Fibroblast of gingiva (primary cell): ENCODE measurements at regions not wholly inside any gene's neighbourhood (a gene's known extent, or its start where the extent isn't known, plus 50 kb on each side); places are given as distances from the start of the nearest gene placed in this dataset.

Experiments used
- DNase-seq: peaks from one replicate; pipeline ENCODE4 v3.0.0-alpha.2; 2011; ENCODE audit warnings: low read depth

DNA sequence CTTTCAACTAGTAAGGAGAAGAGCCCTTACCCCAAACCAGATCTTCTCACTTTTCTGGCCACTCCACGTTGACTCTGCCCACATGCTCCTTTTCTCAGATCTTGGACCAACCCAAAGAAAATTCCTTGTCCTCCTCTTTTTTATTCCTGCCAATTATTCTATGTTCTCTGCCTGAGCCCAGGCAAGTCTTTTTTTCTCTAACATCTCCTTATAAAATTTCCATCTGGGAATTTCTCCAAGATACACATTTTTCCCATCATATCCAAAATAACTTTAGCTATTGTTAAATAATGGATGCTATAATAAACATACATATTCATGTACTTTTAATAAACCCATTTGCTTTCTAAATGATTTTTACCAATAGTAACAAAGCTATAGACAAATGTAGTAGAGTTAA is 726.0 kb upstream of the ZNF385D start:
- DNase-seq: no peak

DNA sequence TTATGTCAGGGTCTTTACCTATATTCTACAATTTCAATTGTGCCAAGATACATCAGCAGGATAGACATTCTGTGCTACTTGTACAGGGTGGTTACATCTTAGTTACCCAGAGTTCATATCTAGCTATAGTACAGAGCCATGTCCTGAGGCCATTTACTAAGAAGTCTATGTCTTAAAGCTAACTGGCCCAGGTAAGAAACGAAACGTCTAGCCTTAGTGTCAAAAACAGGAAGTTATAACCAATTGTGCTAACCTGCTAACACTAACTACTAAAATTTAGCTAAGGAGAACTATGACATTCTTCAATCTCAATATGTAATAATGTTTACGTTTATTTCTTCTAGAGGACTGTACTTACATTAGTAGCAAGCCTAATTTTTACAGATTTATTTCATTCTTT is 717.2 kb upstream of the UBE2E2 start:
- no peak for DNase-seq

DNA sequence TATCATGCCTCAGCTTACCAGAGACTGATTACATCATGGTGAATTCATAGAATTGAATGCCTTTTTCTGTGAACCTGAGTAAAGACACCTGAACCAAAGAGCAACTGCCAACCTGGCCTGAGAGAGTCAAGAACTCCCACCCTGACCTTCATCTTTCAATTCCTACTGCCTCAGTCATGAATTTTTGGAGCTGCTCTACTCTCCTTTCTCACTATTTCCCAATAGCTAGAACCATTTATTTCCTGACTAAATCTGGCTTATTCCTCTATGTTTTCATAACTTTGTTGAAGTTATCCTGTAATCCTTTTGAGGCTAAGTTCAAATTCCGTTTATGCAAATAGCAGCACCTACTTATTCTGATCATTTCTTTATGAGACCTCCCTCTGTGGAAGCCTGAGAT is 712.4 kb upstream of the UBE2E2 start:
- no peak for DNase-seq

DNA sequence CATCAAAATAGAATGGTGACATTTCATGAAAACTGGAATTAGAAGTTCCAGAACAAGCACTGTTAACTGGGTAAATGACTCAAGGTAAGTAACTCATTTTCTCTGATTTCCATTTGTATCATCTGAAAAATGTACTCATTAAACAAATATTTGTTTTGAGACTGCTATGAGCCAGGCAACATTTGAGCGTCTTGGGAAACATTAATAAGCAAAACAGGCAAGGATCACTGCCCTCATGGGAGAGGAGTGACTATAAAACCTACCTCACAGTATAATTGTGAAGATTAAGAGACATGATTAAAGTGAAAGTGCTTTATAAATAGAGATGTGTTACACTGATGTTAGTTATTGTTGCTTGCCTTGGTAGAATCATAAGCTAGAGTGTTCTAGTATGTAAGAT is 711.8 kb upstream of the UBE2E2 start:
- DNase-seq: no peak

DNA sequence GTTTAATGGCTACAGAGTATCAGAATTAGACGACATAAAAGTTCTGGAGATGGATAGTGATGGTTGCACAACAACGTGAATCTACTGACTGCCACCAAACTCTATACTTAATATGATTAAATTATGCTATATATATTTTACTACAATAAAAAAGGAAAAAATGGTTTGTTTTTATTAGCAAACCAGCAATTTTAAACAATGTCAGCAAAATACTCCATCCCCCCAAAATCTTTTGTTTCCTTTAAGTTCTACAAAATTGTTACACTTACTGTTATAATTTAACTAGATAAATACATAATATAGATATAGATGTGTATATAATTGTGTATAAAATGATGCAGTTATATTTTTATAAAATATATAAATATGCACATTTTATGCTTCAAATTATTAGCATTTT is 710.8 kb upstream of the UBE2E2 start:
- no peak for DNase-seq

DNA sequence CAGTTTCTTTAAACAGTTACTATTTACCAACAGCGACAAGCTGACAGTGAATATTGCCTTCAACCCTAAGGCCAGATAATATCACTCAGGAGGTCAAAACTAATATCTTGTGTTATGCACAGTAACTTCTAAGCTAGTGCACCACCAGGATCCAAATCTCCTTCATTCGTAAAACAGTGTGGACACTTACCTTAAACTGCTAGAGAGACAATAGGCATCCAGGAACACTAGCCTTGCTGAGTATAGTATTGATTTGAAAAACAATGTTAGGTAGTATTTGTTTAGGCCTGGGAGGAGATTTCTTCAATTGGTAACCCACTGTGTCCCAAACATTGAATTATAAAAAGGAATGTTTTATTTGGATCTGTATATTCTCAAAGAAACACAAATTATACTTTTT is 707.9 kb upstream of the UBE2E2 start:
- DNase-seq: no peak

DNA sequence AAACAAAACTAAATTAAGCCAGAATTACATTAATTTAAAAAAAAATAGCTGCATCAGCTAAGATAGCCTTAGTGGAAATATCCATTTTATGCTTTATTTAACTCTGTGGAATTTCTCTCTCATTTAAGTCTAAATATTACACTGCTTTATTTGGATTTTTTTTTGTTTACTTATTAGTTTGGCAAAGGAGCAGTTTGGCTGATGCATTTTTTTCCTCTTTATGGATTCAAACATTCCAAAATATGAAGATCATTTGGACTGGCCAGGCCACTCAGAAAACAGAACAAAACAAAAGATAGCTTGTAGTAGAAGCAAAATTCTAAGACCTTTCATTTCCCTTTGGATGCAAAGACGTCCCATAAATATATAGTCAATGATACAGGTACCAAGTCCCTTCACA is 707.3 kb upstream of the UBE2E2 start:
- DNase-seq: no peak

DNA sequence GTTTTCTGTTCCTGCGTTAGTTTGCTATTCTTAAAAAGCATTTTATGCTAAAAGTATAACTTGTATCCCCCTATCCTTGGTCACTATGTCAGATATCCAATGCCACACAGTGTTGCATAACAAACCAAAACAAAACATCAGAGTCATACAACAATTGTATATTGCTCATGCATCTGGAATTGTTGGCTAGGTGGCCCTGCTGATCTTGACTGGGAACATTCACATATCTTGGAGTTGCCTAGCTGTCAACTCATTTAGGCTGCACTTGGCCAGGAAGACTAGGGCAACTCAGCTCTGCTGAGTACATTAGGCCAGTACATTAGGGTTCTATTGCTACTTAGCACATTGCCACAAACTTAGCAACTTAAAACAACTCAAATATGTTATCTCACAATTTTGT is 706.5 kb upstream of the UBE2E2 start:
- no peak for DNase-seq

DNA sequence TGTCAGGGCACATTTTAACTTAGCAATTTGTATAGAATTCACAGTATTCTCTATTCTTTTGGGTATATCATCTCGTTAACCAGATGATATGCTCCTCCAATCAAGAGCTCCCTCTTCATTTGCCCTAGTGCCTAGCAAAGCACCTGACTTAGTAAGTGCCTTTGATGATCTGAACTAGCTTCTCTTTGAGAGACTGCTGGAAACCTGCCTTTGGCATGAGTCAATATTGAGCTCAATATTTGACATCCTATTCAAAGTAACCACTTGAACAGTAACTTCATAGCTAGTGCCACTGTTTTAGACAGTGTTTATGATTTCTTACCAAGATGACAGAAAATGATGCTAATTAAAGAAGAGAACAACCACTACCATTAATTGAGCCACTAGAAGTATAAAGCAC is 696.3 kb upstream of the UBE2E2 start:
- no peak for DNase-seq

DNA sequence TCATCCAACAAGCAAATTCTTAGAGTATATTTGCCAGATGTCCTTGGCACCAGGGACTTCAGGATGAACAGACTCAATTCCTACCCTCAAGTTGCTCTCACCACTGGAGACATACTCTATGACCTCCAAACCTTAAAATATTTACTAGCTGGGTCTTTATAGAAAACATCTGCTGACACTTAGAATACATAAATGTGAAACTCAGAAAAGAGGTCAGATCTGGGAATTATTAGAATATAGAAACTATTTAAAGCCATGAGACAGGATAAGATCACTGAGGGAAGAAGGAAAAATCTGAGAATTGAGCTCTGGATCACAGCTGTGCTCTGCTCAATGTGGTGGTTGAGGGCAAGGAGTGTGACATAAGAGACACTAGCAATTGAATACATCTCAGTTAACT is 695.4 kb upstream of the UBE2E2 start:
- no peak for DNase-seq

DNA sequence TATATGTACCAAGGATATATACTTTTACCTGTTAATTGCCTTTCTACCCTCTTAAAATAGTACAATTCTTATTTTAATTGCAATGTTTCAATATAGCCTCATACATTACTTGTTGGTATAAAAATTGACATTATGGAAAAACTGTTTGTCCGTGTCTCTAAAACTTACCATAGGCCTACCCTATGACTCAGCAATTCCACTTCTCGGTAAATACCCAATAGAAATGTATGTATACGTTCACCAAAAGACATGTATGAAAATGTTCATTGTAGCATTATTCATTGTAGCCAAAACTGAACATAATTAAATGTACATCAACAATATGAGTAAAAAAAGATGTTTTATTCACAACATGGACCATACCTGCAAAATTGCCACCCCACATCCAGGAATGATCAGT is 679.2 kb upstream of the UBE2E2 start:
- no peak for DNase-seq

DNA sequence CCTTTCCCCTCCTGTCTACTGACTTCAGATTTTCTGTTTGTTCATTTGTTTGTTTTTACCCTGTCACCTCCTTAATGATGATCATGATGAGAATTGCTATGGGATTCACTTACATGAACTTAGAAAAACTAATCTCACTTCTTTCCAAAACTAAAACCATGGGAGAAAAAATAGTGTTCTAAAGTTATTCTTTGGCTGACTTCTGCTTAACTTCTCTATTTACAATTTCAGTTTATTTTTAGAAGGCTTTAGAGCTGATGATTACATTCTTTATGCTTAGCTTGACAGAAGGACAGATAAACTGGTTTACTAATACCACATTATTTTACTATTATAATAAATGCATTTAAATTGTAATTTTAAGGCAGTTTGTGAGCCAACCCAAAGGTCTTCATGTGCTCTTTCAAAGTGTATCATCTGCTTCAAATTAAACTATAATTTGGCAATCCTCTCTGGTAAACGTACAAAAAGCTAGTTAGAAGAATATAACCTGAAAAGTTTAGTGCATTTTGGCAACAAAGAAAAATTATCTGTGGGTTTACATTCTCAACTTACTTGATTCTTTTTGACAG is 676.8 kb upstream of the UBE2E2 start:
- DNase-seq: no peak

DNA sequence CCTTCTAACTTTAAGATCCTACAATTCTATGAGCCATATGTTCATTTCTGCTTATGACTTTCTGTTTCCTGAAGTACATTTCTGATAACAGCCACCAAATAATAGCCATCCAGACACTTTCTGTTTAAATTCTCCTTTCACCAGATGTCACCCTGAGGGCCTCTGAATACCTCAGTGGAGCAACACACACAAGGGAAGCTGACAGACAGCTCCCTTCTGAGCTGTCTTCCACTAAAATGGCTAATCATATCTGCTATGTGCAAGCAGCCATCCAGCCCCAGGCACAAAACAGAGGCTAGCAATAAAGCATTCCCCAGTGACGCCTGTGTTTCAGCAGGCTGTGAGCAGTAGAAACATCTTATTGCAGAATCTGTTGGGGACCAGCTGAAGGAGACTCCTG is 666.6 kb upstream of the UBE2E2 start:
- DNase-seq: no peak

DNA sequence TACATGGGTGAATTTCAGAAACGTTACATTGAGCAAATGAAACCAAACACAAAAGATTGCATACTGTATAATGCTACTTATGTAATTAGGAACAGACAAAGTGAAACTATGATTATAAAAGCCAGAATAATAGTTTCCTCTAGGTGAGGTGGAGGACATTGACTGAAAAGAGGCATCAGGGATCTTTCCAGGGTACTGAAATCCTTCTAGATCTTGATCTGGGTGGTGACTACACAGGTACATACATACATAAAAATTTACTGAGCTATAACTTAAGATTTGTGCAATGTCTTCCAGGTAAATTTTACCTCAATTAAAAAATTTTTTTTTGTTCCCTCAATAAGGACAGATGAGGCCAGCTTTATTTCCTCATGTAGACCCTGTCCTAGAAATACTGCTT is 665.6 kb upstream of the UBE2E2 start:
- no peak for DNase-seq

DNA sequence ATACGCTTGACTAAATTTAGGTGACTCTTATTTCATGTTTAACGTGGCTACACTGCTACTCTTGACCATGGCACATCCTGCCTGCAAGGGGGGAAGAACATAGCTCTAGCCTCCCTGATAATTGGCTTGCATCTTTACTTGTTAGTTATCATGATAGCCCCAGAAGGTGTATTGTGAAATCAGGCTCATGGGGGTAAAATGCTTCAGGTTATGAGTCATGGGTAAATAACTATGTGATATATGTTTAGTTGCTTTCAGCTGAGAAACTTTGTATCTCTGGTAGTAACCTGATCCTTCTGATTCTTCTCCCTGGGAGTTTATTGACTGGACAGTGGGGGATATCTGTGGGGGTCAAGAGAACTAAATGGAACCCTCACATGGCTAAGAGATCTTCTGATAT is 660.8 kb upstream of the UBE2E2 start:
- DNase-seq: no peak

DNA sequence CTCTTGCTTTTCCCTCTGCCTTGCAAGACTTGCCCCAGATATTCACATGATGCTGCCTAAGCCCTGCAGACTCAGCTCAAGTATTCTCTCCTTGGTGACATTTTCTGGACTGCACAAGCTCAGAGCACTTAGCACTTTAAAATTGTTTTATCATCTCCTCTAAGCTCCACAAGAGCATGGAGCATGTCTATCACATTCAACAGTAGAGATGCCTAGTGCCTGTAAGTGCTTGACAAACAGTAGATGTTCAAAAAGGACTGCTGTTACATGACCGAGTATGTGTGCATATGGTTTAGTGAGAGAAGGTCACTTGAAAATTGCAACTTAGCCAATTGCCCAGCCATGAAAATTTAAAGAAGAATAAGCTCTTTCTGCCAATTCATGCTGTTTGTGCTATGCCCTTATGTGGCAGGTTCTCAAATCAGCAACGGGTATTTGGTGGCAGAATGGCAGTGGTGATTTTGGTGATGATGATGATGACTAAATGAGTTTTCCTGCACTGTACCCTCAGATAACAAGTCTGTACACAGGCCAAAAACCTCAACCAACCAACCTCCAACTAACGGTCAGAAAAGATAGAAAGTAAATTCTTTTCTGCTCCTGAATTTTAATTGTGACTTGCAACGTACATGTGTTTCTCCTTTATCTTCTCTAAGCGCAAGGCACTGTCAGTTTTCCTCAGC is 647.2 kb upstream of the UBE2E2 start:
- DNase-seq: no peak

DNA sequence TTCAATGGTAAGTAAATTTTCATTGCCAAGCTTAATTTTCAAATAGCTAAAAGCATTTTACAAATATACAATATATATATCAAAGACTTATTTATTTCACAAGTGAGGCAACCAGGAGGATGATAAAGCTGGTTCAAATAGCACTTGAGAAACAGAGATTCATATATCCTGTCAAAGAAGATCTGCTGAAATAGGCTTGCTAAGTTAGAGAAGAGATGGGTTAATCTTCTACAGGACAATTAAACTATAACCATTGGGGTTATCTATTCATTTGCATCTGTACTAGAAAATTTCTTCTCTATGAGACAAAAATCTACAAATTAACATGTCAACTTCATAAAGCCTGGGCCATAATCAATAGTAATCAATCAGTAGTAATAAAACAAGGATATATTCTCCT is 637.7 kb upstream of the UBE2E2 start:
- DNase-seq: no peak

DNA sequence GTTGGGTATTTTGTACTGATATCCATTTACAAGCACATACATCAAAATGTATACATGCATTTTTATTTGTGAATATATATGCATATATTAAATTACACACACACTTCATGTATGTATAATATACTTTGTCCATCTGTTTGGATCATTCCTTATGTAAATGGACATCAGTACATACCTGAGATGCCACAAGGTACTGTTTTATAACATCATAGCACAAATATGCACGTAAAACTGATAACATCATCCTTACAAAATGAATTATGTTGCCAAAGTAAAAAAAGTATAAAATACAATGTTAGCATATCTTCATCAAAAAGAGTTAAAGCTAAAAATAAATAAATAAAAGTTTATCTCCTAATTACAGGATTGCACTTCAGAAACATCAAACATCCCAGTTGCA is 634.8 kb upstream of the UBE2E2 start:
- DNase-seq: no peak

DNA sequence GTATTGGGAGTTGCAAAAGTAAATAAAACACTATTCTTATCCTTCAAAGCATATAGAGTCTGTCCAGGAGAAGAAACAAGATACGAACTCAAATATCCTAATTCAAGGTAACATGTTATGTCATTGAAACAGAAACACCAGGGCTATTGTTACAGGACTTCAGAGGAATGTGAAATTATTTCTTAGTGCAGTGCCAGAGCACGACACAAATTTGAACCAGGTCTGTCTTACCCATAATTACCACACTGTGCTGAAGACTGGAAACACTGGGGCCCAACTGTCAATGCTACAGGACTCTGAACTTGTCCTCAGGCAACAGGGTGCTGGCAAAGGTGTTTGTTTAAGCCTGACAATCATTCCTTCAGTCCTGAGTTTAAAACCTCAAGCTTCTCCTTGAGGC is 633.6 kb upstream of the UBE2E2 start:
- DNase-seq: no peak

DNA sequence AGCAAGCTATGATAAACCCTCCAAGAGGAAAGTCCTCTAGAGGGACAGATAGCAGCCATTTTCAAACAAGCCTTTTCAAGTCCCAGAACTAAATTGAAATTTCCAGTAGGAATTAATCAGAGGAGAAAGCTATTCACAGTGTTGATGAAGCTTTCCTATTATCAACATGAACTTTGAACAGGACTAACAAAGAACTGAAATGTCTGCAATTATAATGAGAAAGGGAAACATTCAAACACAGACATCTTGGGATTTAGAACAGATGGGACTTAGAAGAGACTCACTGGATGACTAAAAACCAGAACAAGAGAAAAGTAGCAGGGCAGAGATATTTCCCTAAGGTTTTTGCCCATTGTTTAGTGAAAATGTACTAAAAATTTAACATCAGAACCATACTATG is 622.1 kb upstream of the UBE2E2 start:
- no peak for DNase-seq

DNA sequence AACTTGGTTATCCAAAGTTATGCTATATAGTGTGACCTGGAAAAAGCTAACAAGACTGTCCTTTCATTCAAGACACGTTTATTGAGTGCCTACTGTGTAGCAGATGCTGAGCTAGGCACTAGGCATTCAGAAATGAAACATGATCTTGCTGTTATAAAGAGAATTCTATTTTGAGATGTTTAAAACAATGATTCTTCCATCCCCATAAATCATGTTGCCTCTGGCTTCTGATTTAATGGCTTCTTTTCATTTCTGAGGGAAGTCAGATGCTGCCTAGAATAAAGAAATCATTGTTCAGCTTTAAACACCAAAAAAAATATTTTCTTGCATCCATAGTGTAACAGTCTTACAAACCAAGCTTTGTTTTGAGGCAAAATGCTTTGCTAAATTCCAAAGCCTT is 620.9 kb upstream of the UBE2E2 start:
- no peak for DNase-seq

DNA sequence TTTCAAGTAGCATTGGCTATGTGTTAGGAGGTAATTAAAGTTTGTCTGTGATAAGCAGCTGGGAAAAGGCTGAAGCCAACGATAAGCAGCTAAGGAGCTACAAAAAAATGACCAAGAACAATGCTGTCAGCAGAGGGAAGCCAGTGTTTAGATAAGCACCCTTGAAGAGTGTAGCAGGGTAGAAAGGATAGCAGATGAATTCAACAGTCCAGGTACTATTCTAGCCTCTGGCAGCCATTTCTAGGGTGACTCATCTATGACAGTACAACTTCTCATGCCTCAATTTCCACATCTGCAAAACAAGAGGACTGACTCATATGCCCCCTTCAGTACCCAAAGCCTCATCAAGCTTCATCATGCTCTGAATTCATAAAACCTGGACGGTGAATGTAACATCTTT is 617.6 kb upstream of the UBE2E2 start:
- DNase-seq: no peak

DNA sequence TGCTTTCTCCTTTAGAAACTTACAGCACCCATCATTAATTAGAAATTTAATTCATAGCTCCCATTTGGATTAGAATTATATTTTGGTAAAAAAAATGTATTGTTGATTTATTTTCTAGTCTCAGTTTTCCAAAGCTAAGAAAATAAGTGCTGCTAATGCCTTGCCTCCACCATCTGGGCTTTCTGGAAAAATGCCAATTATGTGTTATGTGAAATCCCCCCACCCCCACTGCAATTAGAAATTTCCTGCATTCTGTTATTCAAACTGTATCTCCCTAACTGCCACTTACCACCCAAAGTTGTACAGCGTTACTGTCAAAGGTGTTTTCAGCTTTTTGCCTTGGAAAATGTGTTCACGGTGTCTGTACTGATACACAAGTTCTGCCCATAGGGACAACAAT is 617.2 kb upstream of the UBE2E2 start:
- no peak for DNase-seq

DNA sequence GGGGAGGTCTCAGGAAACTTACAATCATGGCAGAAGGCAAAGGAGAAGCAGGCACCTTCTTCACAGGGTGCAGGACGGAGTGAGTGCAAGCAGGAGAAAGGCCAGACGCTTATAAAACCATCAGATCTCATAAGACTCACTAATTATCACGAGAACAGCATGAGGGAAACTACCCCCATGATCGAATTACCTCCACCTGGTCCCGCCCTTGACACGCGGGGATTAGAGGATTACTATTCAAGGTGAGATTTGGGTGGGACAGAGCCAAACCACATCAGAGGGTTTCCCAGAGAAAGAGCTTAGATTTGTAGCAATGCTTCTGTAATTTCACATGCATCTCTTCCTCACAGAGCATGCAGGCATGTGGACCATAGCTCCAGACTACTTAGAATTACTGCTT is 615.7 kb upstream of the UBE2E2 start:
- no peak for DNase-seq

DNA sequence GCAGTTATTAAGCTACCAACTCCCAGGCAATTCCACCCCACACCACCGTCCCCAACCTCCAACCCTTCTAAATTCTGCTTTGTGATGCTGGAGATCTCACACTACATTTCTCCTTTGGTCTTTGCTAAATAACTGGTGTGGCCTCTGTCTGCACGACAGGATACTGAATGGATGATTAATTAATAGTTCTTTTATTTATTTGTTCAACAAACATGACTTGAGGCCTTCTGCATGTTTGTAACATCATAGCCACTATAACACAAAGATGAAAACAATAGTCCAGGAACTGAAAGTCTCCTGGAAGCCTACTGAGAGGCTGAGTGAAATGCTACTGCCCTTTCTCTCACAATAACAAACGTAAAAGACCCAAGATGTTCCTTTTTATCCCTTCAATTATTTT is 609.5 kb upstream of the UBE2E2 start:
- DNase-seq: no peak
